ENCODE measurements at regions not wholly inside any gene's neighbourhood (a gene's known extent, or its start where the extent isn't known, plus 50 kb on each side); places are given as distances from the start of the nearest gene placed in this dataset.

- ATAC-seq: no peak
- H3K4me1 ChIP-seq (ENCODE audit: insufficient read depth): peaks cover 8% of the 10 kb centered on the region; the same call in 1 of the 2 replicates
- H3K4me2 ChIP-seq: 0 out of 2 replicates have a peak overlapping the region, but pooled peaks have one; percentile 44
- H3K4me3 ChIP-seq: no peak overlapping the region
- H3K36me3 ChIP-seq (ENCODE audit: insufficient read depth): no peaks in the 10 kb centered on the region
- H3F3A ChIP-seq (replicated peaks; ENCODE audit: low read depth): no peaks in the 10 kb centered on the region
- no peak overlapping the region for H2AFZ ChIP-seq
- Mint-ChIP-seq H3K27me3 (ENCODE audit: insufficient read depth, low read depth, poor library complexity) (no peaks in the 10 kb centered on the region), H3K4me3 (no peak overlapping the region), H3K9me3 (no peaks in the 10 kb centered on the region), H3K27ac (peak overlapping the region; percentile 81; the same call in 1 of the 2 replicates), H3K36me3 (ENCODE audit: low read depth) (no peaks in the 10 kb centered on the region), H3K4me1 (peaks cover 13% of the 10 kb centered on the region)
- no peaks in the 10 kb centered on the region for H3K79me2 ChIP-seq (replicated peaks; ENCODE audit: insufficient read depth)
- DNase-seq (ENCODE audit: low spot score): no peak
- no peak overlapping the region for H3K27ac ChIP-seq (ENCODE audit: low read depth)
- H3K9me2 ChIP-seq (ENCODE audit: insufficient read depth): no peaks in the 10 kb centered on the region
- H3K27me3 ChIP-seq (ENCODE audit: insufficient read depth): no peaks in the 10 kb centered on the region
- no peaks in the 10 kb centered on the region for H4K20me1 ChIP-seq (replicated peaks; ENCODE audit: insufficient read depth)
- TF ChIP-seq REST (IDR thresholded peaks at IDR 0.05; ENCODE audit: unreplicated experiment): no peak
Observed at GRCh38 chr13:80551650-80552497, 210.9 kb upstream of the SPRY2 start.

- Mint-ChIP-seq H3K27me3 (ENCODE audit: insufficient read depth, low read depth, poor library complexity) (no peaks in the 10 kb centered on the region), H3K36me3 (ENCODE audit: low read depth) (no peaks in the 10 kb centered on the region), H3K4me1 (peaks cover 13% of the 10 kb centered on the region), H3K9me3 (no peaks in the 10 kb centered on the region), H3K27ac (no peak overlapping the region; the same call in 1 of the 2 replicates), H3K4me3 (no peak overlapping the region)
- Histone ChIP-seq H3K36me3 (ENCODE audit: insufficient read depth) (no peaks in the 10 kb centered on the region), H3F3A (replicated peaks; ENCODE audit: low read depth) (no peaks in the 10 kb centered on the region), H2AFZ (no peak overlapping the region), H3K4me1 (ENCODE audit: insufficient read depth) (peaks cover 8% of the 10 kb centered on the region; the same call in 1 of the 2 replicates), H3K9me2 (ENCODE audit: insufficient read depth) (no peaks in the 10 kb centered on the region), H3K27ac (ENCODE audit: low read depth) (no peak overlapping the region), H4K20me1 (replicated peaks; ENCODE audit: insufficient read depth) (no peaks in the 10 kb centered on the region), H3K4me3 (no peak overlapping the region), H3K79me2 (replicated peaks; ENCODE audit: insufficient read depth) (no peaks in the 10 kb centered on the region), H3K4me2 (peak overlapping the region; percentile 44; the same call in 1 of the 2 replicates), H3K27me3 (ENCODE audit: insufficient read depth) (no peaks in the 10 kb centered on the region)
- DNase-seq (ENCODE audit: low spot score): no peak
- no peak for ATAC-seq
- TF ChIP-seq ZNF331 (CRISPR knock-in tag; IDR thresholded peaks at IDR 0.05; ENCODE audit: low read depth): no peak
- no peak for TF ChIP-seq EZH2phosphoT487 (IDR thresholded peaks at IDR 0.05; ENCODE audit: unreplicated experiment)
- TF ChIP-seq NANOG (IDR thresholded peaks at IDR 0.05; ENCODE audit: borderline replicate concordance): no peak
- TF ChIP-seq JUNB (IDR thresholded peaks at IDR 0.05; ENCODE audit: unreplicated experiment): no peak
- no peak for TF ChIP-seq ZNF462 (CRISPR knock-in tag; IDR thresholded peaks at IDR 0.05)
- no peak for TF ChIP-seq CTCF (conservative IDR thresholded peaks at IDR 0.05; ENCODE audit: low read depth in 2 of 2)
- TF ChIP-seq STAT1 (IDR thresholded peaks at IDR 0.05; ENCODE audit: unreplicated experiment): no peak
Observed at GRCh38 chr13:80550971-80551441, 210.1 kb upstream of the SPRY2 start.
